ENCODE measurements at regions not wholly inside any gene's neighbourhood (a gene's known extent, or its start where the extent isn't known, plus 50 kb on each side); places are given as distances from the start of the nearest gene placed in this dataset.
"Not testable (repeated sequence)": the region's sequence is repeated elsewhere in the genome, so short reads cannot be mapped to it uniquely, and the experiment has no call there.

DNA sequence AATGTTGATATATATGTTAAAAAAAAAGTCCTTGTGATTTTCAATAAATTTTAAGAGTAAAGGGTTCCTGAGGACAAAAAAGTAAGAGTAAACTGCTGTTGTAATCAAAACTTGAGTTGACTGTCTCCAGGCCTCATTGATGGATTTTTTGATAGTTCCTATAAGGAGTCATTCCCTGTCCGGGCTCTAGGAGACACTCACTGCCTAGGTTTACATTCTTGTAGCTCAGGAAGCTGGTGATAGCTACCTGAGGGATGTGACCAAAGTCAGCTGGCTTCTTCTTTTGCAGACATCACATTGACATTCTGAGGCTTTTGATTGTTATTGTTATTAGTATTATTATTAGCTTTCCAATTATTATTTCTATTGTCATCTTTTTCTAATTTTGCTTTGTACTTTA lies 116.5 kb upstream of the FBXL7 start:
- no peak for FAIRE-seq

DNA sequence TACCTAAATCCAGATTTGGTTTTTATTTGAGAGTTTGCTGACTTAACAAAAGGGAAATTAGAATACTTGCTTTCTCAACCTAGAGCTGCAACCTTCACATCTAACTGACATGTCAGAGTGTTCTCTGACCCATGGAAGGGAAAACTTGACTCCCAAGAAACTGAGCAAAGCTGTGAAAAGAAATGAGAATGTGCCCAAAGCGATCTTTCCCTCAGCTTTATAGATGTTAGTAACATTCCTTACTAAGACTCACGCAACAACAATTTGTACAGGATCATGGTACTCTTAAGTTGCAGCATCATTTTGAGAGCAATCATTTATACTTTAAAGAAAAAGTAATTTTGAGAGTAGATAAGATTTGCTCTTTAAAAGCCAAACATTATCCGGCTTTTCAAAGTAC lies 117.0 kb upstream of the FBXL7 start:
- no peak for FAIRE-seq

DNA sequence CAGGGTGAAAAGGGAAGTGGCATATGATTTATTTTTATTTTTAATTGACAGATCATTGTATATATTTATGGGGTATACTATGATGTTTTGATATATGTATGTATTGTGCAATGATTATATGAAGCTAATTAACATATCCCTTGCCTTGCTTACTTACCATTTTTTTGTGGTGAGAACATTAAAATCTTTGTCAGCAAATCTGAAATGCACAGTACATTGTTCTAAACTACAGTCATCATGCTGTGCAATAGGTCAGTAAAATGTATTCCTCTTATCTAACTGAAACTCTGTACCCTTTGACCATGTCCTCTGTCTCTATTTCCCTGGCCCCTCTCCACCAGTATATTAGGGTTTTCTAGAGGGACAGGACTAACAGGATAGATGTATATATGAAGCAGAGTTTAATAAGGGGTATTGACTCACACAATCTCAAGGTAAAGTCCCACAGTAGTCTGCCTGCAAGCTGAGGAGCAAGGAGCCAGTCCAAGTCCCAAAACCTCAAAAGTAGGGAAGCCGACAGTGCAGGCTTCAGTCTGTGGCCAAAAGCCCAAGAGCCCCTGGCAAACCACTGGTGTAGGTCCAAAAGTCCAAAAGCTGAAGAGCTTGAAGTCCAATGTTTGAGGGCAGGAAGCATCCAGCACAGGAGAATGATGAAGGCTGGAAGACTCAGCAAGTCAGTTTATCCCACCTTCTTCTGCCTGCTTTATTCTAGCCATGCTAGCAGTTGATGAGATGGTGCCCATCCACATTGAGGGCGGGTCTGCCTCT lies 122.2 kb upstream of the FBXL7 start:
- FAIRE-seq, result no peak

DNA sequence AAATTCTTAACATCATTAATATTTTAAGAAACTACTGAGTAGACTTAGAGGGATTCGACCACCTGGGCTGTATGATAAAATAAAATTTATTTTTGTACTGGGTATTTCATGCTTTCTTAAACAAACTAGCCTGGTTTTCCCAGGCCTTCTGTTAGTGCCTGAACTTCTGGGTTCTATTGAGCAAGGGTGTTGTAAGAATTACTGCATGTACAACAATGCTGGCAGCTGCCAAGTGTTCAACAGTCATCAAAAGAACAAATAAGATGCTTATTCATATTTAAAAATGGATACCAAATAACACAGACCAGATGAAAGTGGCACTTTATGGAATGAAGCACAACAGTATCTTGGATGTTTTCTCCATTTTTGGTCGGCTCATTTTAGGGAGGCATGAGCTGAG lies 123.2 kb upstream of the FBXL7 start:
- FAIRE-seq, result no peak

DNA sequence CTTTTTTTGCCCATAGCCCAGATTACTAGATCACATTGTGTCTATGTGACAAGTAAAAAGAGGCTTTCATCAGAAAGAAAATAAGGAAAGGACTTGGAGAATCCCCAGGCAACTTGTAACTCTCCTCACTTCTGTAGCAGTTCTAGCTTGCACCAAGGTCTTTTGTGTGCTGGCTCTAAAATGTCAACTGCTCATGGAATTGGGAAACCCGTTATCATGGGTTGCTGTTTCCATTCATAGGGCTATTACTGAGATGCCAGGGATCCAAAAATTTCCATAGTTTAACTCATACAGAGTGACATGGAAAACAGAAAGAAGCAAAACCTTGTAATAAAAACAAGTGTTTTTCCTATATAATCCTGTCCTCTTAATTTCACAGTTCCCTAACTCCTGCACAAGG lies 123.9 kb upstream of the FBXL7 start:
- no peak for FAIRE-seq

DNA sequence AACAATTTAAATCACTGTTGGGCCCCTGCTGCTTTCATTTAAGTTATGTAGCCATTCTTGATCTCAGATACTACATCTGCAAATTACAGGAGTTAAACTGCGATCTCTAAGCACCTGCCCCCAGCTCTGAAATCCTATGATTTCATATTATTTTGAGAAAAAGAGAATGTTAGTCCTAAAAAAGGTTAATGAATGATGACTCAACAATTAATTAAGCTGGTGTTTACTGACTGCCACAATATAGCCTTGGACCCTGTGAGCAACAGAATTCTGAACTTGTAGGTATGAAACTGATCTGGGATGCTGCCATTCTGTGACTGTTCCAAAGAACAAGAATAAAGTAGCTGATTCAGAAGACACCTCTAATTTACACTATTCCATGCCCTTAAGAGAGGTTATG lies 124.4 kb upstream of the FBXL7 start:
- no peak for FAIRE-seq

DNA sequence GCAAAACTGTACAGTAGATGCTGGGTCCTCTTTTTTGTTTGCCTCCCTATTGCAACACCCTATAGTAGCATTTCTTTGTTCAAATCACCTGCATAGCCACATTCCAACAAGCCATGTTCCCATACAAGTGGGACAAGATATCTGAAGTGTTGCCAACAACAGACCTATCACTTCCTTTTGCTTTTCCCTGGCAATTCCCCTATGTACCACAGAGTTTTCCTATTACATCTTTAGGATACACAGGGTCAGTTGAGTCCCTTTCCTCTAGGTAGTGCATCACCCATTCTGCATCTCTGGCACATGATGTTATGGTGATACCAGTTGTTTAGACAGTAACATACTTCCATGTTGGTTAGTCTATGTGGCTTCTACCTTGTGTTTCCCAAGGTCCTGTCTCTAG lies 125.1 kb upstream of the FBXL7 start:
- FAIRE-seq, result no peak

DNA sequence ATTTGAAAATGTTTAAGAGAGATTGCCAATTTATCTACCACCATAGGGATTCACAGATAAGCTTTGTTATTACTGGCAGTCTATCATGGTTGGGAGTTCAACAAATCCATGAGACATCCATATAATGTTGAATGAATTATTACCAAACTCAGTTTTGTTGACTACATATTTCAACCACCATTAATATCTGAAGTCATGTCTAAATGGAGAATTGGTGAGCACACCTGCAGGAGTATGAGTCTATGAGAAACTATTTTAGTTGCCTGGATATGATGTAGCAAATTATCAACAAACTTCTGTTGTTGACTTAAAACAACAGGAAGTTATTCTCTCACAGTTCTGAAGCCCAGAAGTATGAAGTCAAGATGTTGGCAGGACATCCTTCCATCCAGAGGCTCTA lies 126.8 kb upstream of the FBXL7 start:
- no peak for FAIRE-seq

DNA sequence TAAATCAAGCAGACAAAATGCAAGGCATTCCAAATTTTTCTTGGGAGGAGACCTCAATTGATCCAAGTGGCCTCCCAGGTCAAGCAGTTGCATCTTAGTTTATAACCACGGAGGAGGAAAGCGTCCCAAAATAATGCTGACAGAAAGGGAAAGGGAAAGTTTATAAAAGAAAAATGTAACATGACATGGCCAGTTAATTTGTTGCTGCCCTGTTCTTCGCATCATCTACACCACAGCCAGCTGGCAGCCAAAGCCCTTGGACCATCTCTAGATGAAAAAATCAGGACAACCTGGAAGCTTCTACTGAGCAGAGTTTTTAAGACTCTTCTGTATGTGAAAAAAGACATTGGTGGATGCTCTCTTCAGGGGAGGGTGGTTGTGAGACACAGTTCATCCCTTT lies 128.8 kb upstream of the FBXL7 start:
- no peak for FAIRE-seq

DNA sequence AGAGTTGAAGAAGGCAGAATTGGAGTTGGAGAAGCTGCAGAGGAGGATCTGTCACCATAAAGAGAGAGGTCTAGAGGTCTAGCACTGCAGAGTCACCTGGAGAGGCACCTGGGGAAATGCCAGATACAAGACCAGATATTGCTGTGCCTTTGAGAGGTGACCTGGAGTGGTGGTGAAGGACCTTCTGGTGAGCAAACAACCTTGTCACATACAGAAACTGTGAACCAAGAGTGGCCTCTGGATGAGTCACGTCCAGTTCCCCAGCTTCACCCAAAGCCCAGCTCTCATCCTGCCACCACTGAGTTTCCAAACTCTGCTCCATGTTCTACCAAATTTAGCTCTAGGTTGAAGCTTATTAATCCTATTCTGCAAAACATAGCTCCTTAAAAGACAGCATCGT lies 131.1 kb upstream of the FBXL7 start:
- no peak for FAIRE-seq

DNA sequence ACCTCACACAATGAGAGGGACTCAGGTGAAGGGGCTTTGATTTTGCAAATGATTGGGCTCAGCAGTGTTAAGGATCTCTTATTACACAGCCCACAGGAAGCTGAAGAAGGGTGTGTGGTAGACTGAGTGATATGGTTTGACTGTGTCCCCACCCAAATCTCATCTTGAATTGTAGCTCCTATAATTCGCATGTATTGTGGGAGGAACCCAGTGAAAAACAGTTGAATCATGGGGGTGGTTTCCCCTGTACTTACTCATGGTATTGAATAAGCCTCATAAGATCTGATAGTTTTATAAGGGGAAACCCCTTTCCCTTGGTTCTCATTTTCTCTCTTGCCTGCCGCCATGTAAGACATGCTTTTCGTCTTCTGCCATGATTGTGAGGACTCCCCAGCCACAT lies 132.5 kb upstream of the FBXL7 start:
- no peak for FAIRE-seq

DNA sequence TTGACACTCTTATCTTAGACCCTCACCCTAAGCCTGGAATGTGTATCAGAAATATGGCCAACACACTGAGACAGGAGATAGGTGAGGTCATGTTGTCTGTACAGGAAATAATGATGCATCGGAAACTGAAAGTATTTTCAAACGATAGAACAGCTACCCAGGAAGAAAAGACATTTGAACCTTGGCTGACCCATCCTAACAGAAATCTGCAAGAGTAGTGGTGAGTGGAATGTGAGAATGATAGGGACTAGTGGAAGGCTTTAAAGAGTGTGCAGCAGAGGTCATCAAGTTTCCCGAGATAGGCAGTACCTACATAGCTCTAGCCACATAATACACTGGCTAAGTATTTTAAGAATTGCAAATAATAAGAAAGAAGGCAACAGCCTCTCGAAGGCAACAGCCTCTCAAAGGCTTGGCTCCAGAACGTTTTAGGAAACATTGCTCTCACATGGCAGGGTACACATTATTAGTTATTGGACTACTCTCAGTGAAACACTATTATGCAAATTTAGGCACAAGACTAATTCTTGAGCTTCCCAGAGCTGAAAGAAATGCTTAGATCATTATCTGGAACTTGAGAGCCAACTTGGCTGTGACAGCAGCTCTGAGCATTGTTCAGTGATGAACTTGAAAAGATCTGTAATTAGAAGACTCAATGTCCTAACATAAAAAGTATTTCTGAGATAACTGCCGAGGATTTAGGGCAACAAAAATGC lies 133.1 kb upstream of the FBXL7 start:
- FAIRE-seq, result no peak

DNA sequence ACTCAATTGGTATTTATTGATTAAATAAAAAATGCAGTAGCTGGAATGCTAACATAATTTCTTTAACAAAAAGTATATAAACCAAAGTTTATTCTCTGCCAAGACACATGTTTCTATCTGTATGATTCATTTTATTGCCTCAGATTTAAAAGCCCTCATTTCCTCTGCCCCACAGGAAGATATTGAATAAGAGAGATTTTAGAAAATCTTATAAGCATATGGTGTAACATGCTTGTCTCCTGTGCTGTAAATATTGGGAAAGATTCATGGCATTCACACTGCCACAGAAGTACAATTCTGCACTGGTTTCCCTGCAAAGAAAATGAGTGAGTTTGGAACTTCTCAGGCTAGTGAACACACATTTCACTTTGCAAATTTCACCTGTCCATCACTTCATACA lies 134.9 kb upstream of the FBXL7 start:
- FAIRE-seq, result no peak

DNA sequence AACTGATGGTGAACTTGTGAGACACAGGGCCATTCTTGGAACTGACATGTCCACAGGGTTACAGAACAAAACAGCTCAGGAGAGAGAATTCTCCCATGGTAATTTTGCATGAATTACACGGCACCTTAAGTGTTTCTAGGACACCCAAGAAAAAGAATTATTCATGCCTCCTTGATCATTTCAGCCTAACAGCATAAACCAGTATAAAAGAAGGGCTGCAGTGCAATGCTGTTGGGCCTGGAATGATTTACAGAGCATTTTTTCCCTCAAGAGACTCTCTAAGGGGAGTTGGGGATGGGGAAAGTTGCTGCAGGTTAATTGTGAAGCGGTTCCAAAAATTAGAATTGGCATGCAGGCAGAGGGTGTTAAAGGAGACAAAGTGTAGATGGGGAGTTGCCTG lies 136.4 kb upstream of the FBXL7 start:
- FAIRE-seq, result no peak

DNA sequence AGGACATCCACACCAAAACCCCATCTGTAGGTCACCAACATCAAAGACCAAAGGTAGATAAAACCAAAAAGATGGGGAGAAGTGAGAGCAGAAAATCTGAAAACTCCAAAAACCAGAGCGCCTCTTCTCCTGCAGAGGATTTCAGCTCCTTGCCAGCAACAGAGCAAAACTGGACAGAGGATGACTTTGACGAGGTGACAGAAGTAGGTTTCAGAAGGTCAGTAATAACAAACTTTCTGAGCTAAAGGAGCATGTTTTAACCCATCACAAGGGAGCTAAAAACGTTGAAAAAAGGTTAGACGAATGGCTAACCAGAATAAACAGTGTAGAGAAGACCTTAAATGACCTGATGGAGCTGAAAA lies 142.9 kb upstream of the FBXL7 start:
- FAIRE-seq, result not testable (repeated sequence)

DNA sequence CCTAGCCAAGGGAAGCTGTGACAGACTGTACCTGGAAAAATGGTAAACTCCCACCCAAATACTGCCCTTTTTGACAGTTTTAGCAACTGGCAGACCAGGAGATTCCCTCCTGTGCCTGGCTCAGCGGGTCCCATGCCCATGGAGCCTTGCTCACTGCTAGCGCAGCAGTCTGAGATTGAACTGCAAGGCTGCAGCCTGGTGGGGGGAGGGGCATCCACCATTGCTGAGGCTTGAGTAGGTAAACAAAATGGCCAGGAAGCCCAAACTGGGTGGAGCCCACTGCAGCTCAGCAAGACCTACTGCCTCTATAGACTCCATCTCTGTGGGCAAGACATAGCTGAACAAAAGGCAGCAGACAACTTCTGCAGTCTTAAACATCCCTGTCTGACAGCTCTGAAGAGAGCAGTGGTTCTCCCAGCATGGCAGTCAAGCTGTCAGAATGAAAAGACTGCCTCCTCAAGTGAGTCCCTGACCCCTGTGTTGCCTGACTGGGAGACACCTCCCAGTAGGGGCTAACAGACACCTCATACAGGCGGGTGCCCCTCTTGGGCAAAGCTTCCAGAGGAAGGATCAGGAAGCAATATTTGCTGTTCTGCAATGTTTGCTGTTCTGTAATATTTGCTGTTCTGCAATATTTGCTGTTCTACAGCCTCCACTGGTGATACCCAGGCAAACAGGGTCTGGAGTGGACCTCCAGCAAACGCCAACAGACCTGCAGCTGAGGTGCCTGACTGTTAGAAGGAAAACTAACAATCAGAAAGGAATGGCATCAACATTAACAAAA lies 143.5 kb upstream of the FBXL7 start:
- FAIRE-seq, result not testable (repeated sequence)

DNA sequence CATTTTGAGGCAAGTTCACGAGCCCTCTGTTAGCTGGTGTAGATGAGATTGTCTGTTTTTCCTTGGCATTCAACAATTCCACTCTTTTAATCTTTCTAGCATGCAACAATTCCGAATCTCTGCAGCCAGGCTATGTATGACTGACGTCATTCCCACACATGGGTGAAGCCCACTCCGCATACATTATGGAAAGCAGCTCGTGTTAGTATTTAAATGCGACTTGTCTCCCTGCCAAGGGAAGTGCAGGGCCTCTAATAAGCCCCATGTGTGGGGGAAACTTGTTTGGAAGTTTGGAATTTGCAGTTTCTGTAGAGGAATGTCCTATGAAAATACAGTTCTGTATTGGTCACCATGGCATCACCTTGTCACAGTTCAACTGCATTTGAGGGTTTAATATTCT lies 146.0 kb upstream of the FBXL7 start:
- no peak for FAIRE-seq

DNA sequence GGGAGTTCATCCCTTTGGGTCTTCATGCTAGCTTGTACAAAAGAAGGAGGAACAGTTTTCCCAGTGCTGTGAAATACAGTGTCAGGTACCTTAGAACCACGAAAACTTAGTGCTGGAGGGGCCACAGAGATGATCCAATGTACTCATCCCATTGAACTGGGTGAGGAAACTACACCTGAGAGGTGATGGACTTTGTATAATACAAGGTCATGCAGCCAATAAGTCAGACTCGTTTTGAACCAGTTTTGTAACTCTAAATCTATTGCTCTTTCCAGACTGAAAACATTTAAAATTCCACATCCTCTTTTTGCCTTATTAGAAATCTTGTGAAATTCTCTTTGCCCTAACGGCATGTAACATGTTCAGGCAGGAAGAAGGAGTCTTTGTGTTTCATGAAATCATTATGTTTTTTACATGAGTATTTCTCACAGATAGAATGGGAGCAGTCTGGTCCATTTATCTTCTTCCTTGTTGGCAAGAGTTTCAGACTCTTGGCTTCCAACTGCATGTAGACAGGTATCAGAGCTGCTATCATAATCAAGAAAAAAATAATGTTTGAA lies 146.8 kb upstream of the FBXL7 start:
- FAIRE-seq, result no peak

DNA sequence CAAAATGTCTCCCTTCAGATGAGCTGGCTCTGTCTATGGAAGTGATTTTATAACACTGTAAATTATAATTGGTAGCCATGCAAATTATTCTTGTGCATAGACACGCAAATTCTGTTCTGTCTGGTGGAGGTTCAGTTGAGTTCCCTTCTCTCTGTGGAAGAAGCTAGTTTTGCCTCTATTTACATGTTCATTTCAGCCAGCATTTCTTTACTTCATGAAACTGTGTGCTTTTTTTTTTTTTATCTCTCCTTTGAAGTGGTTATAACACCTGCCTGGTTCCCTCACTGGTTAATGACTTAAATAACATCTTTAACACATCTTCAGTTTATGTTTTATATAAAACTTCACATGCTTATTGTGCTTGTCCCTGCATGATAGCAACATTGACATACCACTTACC lies 149.4 kb upstream of the FBXL7 start:
- FAIRE-seq, result no peak

DNA sequence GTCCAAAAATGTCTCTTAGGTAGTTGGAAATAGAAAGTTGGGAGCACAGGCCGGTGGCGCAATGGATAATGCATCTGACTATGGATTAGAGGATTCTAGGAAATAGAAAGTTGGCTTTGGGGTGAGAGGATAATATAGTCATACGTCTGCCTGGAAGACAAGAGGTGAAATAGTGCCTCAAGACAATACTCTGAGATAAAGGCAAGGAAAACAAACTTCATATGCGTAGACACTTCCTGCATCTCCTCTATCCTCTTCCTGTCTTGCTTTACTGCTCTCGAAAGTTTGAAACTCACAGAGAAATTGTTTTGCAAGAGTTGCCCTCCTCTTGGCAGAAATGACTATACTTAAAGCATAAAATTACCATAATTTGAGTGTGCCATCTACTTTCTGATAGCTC lies 153.2 kb upstream of the FBXL7 start:
- FAIRE-seq, result no peak

DNA sequence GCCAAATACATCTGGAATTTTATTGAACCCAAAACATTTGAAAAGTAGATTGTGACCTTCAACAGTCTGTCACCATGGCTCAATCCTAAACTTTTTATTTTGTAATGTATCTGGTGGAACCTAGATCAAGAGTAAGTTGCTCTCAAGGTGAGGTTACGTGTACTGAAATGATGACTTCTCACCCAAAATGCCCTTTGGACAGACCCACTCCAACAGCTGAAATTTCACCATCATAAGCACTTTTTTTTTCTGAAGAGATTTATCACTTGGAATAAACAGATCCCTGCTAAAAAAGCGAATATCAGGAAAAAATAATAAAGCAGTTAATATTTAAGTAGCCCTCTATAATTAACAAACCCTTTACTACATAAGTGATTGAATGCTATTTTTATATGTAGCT lies 155.0 kb upstream of the FBXL7 start:
- FAIRE-seq, result no peak

DNA sequence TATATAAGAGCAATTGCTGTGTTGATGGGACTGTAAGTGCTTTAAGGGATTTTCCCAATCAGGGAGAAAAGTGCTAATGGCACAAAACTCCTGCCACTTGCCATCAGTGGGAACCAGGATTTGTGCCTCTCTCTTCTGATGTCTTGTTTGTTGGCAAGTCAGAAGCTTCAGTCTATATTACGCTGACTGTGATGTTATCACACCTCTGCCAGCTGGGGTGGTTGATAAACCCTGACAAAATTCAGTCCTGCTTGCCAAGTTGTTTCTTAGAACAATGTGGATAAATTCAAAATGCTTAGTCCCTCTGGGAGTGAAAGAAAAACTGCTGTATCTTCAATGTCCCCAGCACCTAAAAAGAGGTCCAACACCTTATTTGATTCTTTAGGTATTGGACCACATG lies 161.4 kb upstream of the FBXL7 start:
- FAIRE-seq, result no peak

DNA sequence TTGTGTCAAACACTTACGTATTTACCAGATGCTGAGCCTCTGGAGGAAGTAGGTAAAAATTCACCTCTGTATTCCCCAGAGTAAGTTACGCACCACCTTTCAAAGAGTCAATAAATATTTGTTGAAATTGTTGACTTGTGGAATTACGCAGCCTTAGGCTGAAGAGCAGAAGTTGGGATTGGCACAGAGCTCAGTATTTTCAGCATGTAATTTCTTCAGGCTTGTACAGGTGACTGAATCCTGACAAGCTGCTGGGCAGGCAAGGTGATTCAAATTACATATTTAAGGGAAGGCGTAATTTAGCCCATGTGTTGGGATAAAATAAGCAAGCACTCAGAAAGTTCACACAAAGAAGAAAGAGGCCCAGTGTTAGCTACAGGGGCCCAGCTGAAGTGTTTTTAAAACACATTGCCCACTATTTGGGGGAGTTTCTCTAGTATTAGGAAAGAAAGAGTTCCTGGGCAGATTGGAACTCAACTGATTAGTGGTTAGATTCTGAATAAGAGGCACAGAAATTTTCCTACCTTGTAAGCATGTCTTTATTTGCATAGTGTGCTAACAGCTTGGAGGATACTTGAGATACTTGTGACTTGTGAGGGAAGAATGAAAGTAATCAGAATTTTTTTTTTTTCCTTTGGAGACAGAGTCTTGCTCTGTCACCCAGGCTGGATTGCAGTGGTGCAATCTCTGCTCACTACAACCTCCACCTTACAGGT lies 165.3 kb upstream of the FBXL7 start:
- FAIRE-seq, result no peak
